Renal cortical epithelial cell (primary cell): ENCODE measurements at regions not wholly inside any gene's neighbourhood (a gene's known extent, or its start where the extent isn't known, plus 50 kb on each side); places are given as distances from the start of the nearest gene placed in this dataset.

Experiments used
- DNase-seq: peaks from one replicate; pipeline ENCODE4 v3.0.0-alpha.2; 2011; ENCODE audit warnings: low read depth

DNA sequence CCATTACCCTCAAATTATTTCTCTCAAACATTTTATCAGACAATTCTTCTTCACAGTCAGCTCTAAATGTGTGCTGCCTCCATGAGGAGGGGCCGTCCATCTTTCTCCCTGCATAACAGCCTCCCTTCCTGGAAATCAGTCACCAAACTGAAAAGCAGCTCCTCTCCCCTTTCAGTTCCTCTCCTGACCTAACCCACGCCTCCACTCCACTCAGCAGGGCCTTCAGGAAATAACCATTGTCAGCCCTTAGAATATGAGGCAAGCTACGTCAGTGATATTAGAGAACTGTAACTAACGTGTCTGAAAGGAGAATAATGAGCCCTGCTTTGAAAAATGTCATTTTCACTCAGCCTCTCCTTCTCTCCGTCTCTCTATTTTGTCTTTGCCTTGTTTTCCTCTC, 116.2 kb downstream of the OLFM4 start:
- DNase-seq: no peak

DNA sequence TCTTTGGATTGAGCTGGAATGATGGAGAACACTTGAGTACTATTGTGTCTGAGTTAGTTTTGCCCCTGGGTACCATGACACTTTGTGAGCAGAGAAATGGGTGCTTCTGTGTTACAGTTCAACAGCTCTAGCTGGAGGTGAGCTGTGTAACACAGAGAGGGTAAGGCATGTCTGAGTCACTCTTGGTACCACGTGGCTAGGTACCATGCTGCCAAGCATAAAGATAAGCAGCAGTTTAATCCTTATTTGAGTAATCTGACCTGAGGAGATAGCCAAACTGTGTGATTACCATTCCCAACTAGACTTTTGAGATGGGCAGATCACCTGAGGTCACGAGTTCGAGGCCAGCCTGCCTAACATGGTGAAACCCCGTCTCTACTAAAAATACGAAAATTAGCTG, 122.0 kb downstream of the OLFM4 start:
- DNase-seq: no peak

DNA sequence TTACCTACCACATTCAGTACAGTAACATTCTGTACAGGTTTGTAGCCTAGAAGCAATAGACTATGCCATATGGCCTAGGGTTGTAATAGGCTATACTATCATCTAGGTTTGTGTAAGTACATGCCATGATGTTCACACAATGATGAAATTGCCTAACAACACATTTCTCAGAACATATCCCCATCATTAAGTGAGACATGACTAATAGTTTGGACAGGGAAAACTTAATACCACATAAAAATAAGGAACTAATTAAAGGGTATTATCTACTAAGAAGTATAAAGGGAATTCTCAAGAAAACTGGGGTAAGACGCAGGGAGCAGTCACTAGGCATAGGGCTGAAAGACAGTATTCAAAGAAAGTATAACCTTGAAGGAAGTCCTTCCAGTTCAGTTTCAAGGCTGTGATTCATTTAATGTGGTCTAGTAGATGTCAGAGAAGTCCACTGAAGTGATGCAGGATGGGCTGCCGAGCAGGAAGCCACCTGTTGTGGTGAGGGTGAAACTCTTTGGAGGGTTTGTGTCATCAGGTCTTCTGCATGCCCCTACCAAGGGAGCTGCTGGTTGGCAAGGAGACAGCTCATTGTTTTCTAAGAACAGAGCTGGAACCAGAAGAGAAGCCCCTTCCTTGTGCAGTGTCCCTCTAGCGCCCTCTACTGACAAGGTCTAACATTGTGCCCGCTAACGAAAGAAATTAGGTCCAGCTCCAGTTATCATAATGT, 122.9 kb downstream of the OLFM4 start:
- peak; percentile 14 for DNase-seq

DNA sequence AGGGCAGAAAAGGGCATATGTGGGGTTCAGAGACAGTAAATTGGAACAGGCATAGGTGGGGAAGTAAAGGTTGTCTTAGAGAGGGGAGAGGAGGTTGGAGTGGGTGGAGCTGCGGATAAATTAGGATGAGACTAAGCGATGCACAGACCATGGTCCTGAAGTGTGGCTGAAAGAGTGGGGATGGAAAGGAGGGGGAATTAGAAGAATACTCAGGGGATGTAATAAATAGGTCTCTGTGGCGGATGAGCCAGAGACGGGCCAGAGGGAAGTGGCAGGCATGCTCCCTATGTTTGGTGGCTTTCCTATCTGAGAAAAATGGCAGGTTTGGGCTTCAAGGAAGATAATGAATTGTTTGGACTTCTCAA, 123.4 kb downstream of the OLFM4 start:
- DNase-seq: no peak

DNA sequence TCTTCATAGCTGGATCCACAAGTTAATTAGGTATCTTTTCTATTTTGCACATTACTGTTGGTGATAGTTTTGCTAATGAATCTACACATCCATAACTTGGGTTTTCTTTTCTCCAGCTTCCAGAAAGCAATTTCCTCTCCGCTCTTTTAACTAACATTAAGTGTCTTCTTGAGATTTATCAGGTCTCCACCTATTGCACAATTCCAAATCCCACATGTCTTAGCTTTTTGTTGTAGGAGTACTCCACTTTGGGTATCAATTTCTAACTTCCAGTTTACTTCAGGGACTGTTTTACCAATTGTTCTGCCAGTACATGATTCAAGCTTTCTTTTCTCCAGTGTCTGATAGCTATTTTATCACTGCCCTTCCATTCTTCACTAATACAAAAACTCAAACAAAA, 129.6 kb downstream of the OLFM4 start:
- DNase-seq: no peak

DNA sequence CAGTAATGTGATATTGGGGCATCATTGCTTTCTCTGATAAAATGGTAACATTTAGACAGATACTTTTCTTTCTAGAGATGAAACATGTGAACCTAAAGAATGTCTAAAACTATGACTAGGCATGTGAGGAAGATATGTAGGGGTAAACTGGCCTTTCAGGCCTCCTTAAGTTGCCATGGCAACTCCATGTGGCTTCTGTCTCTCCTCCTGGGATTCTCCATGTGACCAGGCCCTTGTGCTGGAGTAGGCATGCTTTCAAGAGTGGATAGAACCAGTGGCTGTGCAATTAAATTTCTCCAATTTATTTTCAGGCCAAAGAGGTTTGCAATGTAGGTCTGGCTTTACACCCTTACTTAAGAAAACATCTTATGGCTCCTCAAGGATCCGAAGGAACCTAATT, 130.8 kb downstream of the OLFM4 start:
- DNase-seq: no peak

DNA sequence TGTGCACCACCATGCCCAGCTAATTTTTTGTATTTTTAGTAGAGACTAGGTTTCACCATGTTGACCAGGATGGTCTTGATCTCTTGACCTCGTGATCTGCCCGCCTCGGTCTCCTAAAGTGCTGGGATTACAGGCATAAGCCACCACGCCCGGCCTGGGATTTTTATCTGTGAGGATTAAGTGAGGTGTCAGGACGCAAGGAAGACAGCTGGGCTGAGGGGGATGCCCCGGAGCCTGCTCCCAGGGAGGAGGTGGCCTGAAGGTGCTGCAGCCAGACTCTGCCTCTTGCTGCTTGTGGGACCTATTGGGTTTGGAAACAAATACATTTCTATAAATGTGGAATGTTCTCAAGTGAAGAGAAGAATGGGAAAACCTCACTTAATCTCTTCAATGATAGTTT, 131.6 kb downstream of the OLFM4 start:
- DNase-seq: no peak

DNA sequence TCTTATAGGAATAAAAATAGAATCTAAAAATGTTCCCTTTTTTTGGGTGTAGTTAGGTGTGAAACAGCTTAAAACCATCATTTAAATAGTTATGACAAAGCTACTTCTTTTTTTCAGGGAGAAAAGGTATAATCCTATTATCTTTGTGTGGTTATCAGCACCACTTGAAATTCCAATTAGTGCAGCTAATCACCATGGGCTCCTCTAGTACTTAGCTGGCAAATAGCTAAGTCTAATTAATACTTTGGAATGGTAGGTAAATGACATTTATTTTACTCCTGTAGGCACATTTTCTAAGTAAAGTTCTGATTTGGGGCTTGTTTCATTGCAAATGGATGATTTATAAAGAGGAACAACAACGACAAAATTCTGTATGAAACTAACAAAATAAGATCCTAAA, 132.6 kb downstream of the OLFM4 start:
- DNase-seq: no peak

DNA sequence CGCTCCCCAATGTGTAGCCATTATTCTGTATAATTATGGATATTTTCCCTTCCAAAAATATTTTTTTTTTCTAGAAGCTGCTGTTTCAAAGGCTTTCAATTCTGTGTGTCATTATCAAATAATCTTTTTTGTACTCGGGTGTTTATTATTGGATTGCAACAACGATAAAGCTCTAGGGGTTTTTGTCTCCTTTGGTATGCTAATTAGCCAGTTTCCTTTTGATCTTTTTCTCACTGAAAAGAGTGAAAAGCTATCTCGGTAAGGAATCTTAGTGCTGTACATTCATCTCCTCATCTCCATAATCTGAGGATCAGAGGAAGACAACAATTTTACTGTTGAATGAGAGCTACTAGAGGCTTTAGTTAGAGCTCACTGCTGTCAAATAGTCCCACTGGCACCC, 136.6 kb downstream of the OLFM4 start:
- no peak for DNase-seq

DNA sequence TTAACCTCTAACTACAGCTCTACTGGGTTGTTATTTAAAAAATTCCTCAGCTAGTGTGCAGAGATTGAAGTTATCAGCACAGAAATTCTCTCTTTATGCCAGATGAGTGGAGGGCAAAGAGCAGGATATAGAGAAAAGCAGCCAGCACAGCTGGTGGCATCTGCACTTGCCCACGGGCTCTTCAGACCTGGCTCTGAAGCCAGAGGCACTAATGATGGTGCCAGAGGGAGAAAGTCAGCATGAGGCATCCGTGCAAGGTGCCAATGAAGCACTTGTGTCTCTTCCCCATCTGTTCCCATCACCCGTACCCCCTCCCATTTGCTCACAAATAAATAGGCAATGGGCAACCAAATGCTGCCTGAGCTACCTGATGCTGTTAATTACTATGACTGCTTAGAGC, 138.9 kb downstream of the OLFM4 start:
- DNase-seq: no peak

DNA sequence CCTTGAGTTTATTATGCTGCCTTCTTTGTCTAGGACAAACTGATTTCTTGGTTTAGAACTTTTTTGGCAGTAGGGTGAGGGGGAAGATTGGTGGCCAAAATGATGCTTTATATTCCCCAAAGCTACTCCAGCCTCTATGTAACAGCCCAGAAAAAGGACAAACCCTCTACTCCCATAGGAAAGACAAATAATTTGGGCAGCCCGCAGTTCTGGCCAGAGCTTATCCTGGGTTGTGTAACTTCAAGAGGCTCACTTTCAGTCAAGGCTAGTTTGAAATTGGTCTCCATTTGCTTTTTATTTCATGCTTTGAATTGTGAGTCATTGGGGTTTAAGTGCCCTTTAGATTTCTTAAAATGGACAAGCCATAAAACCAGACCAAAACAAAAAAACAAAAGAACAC, 142.3 kb downstream of the OLFM4 start:
- no peak for DNase-seq

DNA sequence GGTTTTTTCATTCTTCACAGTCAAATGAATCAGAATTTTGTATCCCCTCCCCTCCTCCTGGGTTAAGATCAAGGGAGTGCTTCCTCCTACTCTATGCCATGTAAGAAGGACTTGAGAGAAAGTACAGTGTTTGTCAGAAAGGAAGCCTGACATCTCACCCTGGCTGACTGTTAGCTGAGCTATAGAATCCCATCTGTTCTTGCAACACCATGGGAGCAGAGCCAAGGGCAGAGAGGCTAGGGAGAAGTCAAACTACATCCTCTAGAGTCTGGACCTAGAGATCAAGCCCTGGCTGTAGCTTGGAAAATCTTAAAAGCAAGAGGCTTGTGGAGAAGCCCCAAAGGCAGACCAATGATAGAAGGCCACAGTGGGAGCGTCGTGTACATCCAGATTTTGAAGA, 145.9 kb downstream of the OLFM4 start:
- DNase-seq: no peak

DNA sequence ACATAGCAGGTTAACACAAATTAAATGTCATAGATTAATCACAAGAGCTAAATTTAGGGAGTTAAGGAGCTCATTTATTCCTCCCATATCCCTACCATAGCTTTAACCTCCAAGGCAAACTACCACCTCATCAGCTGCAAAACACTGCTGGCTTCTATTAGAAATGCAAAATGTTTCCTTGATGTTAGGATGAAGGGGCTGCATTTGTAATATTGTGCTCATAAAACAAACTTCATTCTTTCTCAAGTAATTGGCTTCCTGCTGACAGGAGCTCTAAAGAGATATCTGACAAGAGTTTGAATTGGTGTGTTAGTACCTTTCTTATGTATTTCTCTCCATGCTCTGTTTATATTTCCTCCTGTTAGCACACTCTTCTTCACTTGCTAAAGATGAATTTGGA, 152.1 kb downstream of the OLFM4 start:
- no peak for DNase-seq

DNA sequence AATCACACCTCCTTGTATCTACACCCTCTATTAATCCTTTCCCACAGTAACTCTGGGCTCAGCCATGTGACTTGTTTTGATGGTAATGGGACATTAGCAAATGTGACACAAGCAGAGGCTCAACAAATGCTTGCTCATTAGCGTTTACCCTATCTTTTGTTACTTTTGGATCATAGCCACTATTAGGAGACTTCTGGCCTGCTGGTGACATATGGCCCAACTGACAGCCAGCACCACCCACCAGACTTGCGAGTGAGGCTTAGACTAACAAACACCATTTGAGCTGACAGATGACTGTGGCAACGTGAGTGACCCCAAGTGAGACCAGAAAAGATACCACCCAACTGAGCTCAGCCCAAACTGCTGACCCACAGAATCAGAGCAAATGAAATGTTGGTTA, 154.1 kb downstream of the OLFM4 start:
- DNase-seq: no peak

DNA sequence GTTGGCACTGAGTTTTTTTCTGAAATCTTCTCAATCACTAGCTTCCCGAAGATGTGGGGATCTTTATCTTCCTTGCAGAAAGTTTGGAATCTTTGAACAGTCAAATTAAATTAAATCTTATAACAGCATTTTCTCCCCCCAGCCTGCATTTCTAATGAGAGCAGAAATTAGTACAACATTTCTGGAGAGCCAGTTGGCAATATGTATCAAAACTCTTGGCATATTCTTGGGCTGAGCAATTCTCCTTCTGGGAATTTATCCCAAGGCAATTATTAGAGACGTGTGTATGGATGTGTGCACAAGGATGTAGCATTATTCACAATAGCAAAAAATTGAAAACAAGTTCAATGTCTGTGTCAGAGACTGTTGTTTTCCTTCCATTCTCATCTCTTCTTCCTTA, 159.5 kb downstream of the OLFM4 start:
- no peak for DNase-seq

DNA sequence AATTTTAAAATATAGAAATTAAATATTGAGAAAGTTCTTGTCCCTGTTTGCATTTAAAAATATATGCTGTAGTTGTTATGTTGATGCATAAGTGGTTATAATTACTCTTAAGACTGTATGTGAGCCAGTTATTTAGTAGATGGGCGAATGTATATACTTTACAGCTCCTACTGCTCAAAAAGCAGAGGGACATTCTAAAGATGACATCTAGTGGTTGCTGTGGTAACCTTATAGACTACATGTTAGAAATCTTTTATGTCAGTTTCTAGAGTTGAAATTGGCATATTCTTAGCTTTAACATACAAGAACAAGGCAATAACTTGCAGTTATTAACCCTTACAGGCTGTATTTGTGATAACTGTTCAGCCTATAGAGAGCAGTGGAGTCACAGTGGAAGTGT, 160.5 kb downstream of the OLFM4 start:
- DNase-seq: no peak

DNA sequence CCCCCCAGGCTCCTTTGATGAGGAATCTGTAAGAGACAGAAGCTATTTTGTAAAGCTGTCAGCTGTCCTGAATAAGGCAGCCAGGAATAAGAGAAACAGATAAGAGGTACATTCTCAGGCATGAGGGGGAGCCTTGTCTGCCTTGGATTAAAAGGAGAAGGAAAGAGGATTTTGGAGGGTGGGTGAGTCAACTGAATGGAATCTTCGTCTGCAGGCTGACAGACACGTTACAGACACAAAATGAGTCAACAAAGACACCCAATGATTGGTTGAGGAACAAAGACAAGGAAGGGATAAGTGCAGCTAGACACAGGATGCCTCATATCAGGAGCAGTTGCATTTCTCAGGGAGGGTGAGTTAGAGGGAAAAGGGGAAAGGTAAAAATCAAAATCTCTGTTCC, 162.5 kb downstream of the OLFM4 start:
- no peak for DNase-seq

DNA sequence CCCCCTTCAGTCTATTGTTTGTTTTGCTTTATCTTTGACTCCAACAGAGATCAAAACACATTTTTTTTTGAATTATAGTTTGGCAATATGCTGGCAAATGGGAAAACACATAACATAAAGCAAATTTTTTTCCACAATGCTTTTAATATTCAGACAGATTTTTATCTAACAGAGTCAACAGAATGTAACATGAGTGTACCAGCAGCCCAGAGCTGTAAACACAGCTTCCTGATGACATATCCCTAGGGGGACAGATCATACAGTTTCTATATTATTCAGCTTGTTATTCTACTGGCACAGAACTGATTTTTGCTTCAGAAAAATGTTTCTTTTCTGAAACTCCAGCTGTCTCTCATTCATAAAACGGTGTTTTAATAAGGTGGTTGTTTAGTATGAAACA, 168.8 kb downstream of the OLFM4 start:
- DNase-seq: no peak

DNA sequence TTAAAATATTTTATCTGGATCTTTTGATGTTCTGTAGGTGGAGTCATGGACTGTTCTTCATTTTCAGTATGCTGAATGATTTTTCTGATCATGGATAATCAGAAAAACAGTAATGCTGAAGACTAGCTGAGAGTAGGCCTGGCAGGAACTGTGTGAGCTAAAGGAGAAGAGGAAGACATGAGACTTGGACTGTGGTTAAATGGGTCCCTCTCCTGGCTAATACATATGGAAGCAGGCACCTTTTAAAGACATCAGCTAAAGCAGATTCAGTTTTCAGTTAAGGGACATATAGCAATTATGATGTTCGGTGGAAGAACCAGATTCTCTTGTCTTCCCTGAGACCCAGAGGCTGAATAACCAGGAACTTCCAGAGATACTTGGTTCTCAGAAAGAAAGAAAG, 169.4 kb downstream of the OLFM4 start:
- no peak for DNase-seq

DNA sequence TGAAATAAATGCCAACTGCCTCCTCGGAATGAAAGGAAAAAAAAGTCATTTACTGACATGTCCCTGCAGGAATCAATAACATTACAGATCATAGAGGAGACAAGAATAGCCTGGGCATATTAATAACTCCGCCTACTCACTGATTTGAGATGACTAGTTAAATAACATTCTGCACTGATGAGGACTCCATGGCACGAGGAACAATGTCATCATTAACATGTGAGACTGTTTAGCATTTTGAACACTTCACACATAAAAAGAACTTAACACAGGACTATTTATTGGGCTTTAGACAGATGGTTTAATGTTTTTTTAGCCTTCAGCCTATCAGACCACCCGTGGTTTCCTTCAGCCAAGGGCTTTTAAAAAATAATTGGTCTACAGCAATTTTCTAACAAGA, 170.1 kb downstream of the OLFM4 start:
- no peak for DNase-seq

DNA sequence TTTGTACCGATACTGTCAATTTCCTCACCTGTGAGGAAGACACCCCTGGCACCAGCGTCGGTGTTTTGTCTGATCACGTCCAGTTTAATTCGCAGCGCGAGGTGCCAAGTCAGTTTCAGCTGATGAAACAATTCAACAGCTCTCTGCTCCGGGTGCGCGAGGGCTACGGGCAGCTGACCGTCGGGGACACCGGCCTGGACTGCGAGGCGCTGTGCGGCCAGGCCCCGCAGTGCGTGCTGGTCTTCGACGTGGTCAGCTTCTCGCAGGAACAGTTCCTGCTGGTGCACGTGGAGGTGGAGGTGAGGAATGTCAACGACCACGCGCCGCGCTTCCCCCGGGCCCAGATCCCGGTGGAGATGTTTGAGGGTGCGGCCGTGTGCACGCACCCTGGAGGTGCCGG, 171.5 kb downstream of the OLFM4 start:
- no peak for DNase-seq

DNA sequence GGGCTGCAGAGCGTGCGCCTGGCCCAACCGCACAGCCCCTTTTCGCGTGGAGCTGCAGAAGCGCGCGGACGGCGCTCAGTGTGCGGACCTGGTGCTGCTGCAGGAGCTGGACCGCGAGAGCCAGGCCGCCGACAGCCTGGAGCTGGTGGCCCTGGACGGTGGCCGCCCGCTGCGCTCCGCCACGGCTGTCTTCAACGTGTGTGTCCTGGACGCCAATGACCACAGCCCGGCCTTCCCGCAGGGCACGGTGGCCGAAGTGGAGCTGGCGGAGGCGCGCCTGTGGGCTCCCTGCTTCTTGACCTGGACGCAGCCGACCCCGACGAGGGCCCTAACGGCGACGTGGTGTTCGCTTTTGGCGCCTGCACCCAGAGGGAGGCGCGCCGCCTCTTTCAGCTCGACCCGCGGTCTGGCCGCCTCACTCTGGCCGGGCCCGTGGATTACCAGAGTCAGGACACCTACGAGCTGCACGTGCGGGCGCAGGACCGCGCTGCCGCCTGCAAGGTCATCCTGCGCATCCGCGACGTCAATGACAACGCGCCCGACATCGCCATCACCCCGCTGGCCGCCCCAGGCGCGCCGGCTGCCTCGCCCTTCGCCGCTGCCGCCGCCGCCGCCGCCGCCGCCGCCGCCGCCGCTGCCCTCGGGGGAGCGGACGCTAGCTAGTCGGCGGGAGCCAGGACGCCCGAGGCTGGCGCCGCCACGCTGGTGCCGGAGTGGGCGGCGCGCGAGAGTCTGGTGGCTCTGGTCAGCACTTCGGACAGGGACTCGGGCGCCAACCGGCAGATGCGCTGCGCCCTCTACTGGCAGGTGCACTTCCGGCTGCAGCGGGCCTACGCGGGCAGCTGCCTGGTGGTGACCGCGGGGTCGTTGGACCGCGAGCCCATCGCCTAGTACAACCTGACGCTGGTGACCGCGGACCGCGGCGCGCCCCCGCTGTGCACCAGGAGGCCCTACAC, 172.2 kb downstream of the OLFM4 start:
- no peak for DNase-seq

DNA sequence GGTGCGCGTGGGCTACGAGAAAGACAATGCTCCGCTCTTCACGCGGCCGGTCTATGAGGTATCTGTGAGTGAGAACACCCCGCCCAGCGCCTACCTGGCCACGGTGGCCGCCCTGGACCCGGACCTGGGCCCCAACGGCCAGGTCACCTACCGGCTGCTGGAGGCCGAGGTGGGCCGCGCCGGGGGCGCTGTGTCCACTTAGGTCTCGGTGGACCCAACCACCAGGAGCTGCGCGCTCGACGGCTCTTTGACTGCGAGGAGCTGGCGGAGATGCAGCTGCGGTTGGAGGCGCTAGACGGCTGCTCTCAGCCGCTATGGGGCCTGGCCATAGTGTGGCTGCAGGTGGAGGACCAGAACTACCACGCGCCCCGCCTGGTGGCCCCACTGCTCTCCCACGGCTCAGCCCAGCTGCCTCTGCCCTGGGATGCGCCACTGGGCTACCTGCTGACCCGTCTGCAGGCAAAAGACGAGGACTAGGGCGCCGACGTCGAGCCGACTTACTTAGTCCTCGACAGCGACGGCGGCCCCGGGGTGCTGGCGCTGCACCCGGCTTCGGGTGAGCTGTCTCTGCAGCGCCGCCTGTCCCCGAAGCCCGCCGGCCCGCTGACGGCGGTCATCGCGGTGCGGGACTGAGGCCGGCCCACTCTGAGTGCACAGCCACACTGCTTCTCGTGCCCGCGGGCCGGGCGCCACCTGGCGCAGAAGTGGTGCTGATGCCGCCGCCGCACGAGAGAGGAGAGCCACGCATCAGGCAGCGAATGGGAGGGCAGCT, 173.0 kb downstream of the OLFM4 start:
- no peak for DNase-seq
